Calu3 (cell line): ENCODE measurements at regions not wholly inside any gene's neighbourhood (a gene's known extent, or its start where the extent isn't known, plus 50 kb on each side); places are given as distances from the start of the nearest gene placed in this dataset.

Source experiments
- BruUV-seq: library from RNA; stranded (reverse); fragments of 400-500 nt; replicated peaks from 2 replicates; lab custom pipeline; 2021; lab: Mats Ljungman, UMichigan
- CTCF ChIA-PET: fragments of 300-600 bp; sonication (Branson Sonifier 250); formaldehyde crosslinking; loops from one replicate; lab custom pipeline; 2022; ENCODE audit warnings: antibody characterized with exemption; lab: Charles Lee
- DNase-seq: peaks from one replicate; pipeline ENCODE4 v3.0.0; 2022
- H3K27ac Mint-ChIP-seq: one replicate; pipeline ENCODE4 v1.8.0; 2022; ENCODE audit warnings: mixed read lengths; ENCODE audit not compliant: unreplicated experiment
- H3K27me3 Mint-ChIP-seq: one replicate; pipeline ENCODE4 v1.8.0; 2022; ENCODE audit warnings: mixed read lengths; ENCODE audit not compliant: unreplicated experiment
- H3K36me3 Mint-ChIP-seq: one replicate; pipeline ENCODE4 v1.8.0; 2022; ENCODE audit warnings: mild to moderate bottlenecking, moderate library complexity, mixed read lengths; ENCODE audit not compliant: insufficient read depth, unreplicated experiment
- H3K4me1 Mint-ChIP-seq: one replicate; pipeline ENCODE4 v1.8.0; 2022; ENCODE audit warnings: mild to moderate bottlenecking, low read depth, mixed read lengths; ENCODE audit not compliant: unreplicated experiment
- H3K4me3 Mint-ChIP-seq: one replicate; pipeline ENCODE4 v1.8.0; 2022; ENCODE audit warnings: mild to moderate bottlenecking, low read depth, moderate library complexity, mixed read lengths; ENCODE audit not compliant: unreplicated experiment
- H3K9me3 Mint-ChIP-seq: one replicate; pipeline ENCODE4 v1.8.0; 2022; ENCODE audit warnings: low read depth, mixed read lengths; ENCODE audit not compliant: unreplicated experiment
- intact Hi-C: fragments of 100-400 bp; cut with micrococcal nuclease; formaldehyde crosslinking; loops from one replicate; pipeline ENCODE4 v1.10.0; 2022; ENCODE audit not compliant: unreplicated experiment
- TF ChIP-seq, protein P1 (sequence below): fragments of 200-600 bp; IDR thresholded peaks from one replicate; pipeline ENCODE4 v1.8.0; 2022; ENCODE audit warnings: antibody characterized with exemption; ENCODE audit not compliant: unreplicated experiment

- peaks cover 1% of the 10 kb centered on the region for H3K9me3 Mint-ChIP-seq
Observed at GRCh38 chr6:73955800-73956199, 259.8 kb downstream of the CD109 start.

DNA sequence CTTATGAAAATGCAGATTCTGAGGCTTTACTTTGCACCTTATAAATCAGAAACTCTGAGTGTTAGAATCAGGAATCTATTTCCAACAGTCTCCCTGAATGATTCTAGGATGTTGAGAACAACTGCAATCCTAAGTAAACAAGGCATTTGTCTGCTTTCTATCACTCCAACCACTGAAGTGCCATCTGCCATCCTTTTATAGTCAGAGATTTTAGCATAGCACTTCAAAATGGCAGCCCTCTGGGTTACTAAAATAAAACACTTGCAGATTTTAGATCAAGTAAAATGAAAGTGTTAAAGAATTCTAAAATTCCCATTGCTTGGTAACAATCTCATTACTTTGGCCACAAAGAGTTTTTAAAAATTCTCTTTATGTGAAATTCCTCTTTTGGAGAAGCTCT lies 258.9 kb downstream of the CD109 start:
- TF ChIP-seq, protein P1, sequence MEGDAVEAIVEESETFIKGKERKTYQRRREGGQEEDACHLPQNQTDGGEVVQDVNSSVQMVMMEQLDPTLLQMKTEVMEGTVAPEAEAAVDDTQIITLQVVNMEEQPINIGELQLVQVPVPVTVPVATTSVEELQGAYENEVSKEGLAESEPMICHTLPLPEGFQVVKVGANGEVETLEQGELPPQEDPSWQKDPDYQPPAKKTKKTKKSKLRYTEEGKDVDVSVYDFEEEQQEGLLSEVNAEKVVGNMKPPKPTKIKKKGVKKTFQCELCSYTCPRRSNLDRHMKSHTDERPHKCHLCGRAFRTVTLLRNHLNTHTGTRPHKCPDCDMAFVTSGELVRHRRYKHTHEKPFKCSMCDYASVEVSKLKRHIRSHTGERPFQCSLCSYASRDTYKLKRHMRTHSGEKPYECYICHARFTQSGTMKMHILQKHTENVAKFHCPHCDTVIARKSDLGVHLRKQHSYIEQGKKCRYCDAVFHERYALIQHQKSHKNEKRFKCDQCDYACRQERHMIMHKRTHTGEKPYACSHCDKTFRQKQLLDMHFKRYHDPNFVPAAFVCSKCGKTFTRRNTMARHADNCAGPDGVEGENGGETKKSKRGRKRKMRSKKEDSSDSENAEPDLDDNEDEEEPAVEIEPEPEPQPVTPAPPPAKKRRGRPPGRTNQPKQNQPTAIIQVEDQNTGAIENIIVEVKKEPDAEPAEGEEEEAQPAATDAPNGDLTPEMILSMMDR = no peak
- H3K36me3 Mint-ChIP-seq = no peaks in the 10 kb centered on the region
- H3K4me1 Mint-ChIP-seq = no peaks in the 10 kb centered on the region
- H3K27ac Mint-ChIP-seq = no peak overlapping the region
- no TSS peak for BruUV-seq
- DNase-seq = no peak
- no peaks in the 10 kb centered on the region for H3K27me3 Mint-ChIP-seq
- H3K4me3 Mint-ChIP-seq = no peak overlapping the region
- intact Hi-C loops = no loop called here
- CTCF ChIA-PET = no interaction called here
- H3K9me3 Mint-ChIP-seq = no peaks in the 10 kb centered on the region

More at GRCh38 chr6:73955800-73956199, 259.8 kb downstream of the CD109 start:
- intact Hi-C loops = no loop called here
- no peaks in the 10 kb centered on the region for H3K36me3 Mint-ChIP-seq
- TF ChIP-seq, protein P1 = no peak
- DNase-seq = no peak
- no peaks in the 10 kb centered on the region for H3K4me1 Mint-ChIP-seq
- BruUV-seq = no TSS peak
- no peak overlapping the region for H3K4me3 Mint-ChIP-seq
- no peaks in the 10 kb centered on the region for H3K27me3 Mint-ChIP-seq
- no peak overlapping the region for H3K27ac Mint-ChIP-seq
- CTCF ChIA-PET = no interaction called here

GRCh38 chr6:73951183-73951582 lies 255.2 kb downstream of the CD109 start:
- CTCF ChIA-PET = no interaction called here
- intact Hi-C loops = no loop called here
- no TSS peak for BruUV-seq
- no peak for DNase-seq
- H3K9me3 Mint-ChIP-seq = no peaks in the 10 kb centered on the region
- TF ChIP-seq, protein P1 = no peak
- H3K27ac Mint-ChIP-seq = no peak overlapping the region
- no peak overlapping the region for H3K4me3 Mint-ChIP-seq
- H3K4me1 Mint-ChIP-seq = no peaks in the 10 kb centered on the region
- no peaks in the 10 kb centered on the region for H3K27me3 Mint-ChIP-seq
- no peaks in the 10 kb centered on the region for H3K36me3 Mint-ChIP-seq

- Mint-ChIP-seq H3K36me3 (no peaks in the 10 kb centered on the region), H3K9me3 (peaks cover under 1% of the 10 kb centered on the region), H3K4me1 (no peaks in the 10 kb centered on the region), H3K27me3 (no peaks in the 10 kb centered on the region), H3K4me3 (no peak overlapping the region), H3K27ac (no peak overlapping the region)
- DNase-seq = no peak
- intact Hi-C loops = no loop called here
- CTCF ChIA-PET = no interaction called here
- no TSS peak for BruUV-seq
- TF ChIP-seq, protein P1 = no peak
Observed at GRCh38 chr6:73943930-73944652, 248.1 kb downstream of the CD109 start.
